DOHH2 (cell line): ENCODE measurements at regions not wholly inside any gene's neighbourhood (a gene's known extent, or its start where the extent isn't known, plus 50 kb on each side); places are given as distances from the start of the nearest gene placed in this dataset.

Experiments used
- H3F3A ChIP-seq: fragments of 200-600 bp; sonication (generic), shearing (Covaris generic); 2 replicates; pipeline ENCODE4 v1.6.0; 2016; ENCODE audit warnings: antibody characterized with exemption, mild to moderate bottlenecking; ENCODE audit not compliant: control insufficient read depth, insufficient read depth
- H3K27ac ChIP-seq: fragments of 200-600 bp; sonication (generic); 2 replicates; pipeline ENCODE4 v1.5.1; 2014; ENCODE audit warnings: low read depth, mild to moderate bottlenecking, low read length, moderate library complexity
- H3K27me3 ChIP-seq: fragments of 200-600 bp; sonication (generic); 2 replicates; pipeline ENCODE4 v1.6.1; 2014; ENCODE audit warnings: mild to moderate bottlenecking, low read length, mixed read lengths; ENCODE audit not compliant: control insufficient read depth
- H3K36me3 ChIP-seq: fragments of 200-600 bp; sonication (generic); 2 replicates; pipeline ENCODE4 v1.6.1; 2014; ENCODE audit warnings: mild to moderate bottlenecking, low read length, moderate library complexity, mixed read lengths; ENCODE audit not compliant: control insufficient read depth
- H3K4me1 ChIP-seq: fragments of 200-600 bp; sonication (generic); 2 replicates; pipeline ENCODE4 v1.6.1; 2014; ENCODE audit warnings: mild to moderate bottlenecking, low read length, mixed read lengths; ENCODE audit not compliant: control insufficient read depth
- H3K4me2 ChIP-seq: fragments of 200-600 bp; sonication (generic); 2 replicates; pipeline ENCODE4 v1.6.0; 2014; ENCODE audit warnings: mild to moderate bottlenecking, low read length, moderate library complexity
- H3K4me3 ChIP-seq: fragments of 200-600 bp; sonication (generic); 2 replicates; pipeline ENCODE4 v1.5.1; 2014; ENCODE audit warnings: mild to moderate bottlenecking, low read length, mixed read lengths
- H3K79me2 ChIP-seq: fragments of 200-600 bp; sonication (generic); 2 replicates; pipeline ENCODE4 v1.6.1; 2014; ENCODE audit warnings: mild to moderate bottlenecking, low read length, mixed read lengths; ENCODE audit not compliant: control insufficient read depth
- H3K9me2 ChIP-seq: fragments of 200-600 bp; sonication (generic); replicated peaks from 2 replicates; pipeline ENCODE4 v1.6.1; 2014; ENCODE audit warnings: mild to moderate bottlenecking, low read length, mixed read lengths; ENCODE audit not compliant: control insufficient read depth
- H3K9me3 ChIP-seq: fragments of 200-600 bp; sonication (generic); 2 replicates; pipeline ENCODE4 v1.6.1; 2014; ENCODE audit warnings: antibody characterized with exemption, low read length, mixed read lengths; ENCODE audit not compliant: control insufficient read depth, insufficient read depth
- H4K20me1 ChIP-seq: fragments of 200-600 bp; sonication (generic); 2 replicates; pipeline ENCODE4 v1.6.0; 2014; ENCODE audit warnings: low read depth, mild to moderate bottlenecking, antibody characterized with exemption, low read length, moderate library complexity; ENCODE audit not compliant: control insufficient read depth, insufficient read depth
- CTCF ChIP-seq: fragments of 200-600 bp; sonication (generic); IDR thresholded peaks from one replicate; pipeline ENCODE4 v1.5.1; 2014; ENCODE audit warnings: antibody characterized with exemption, mild to moderate bottlenecking, low read depth, low read length; ENCODE audit not compliant: poor library complexity, severe bottlenecking
- EZH2phosphoT487 ChIP-seq: fragments of 200-600 bp; sonication (generic); IDR thresholded peaks from 2 replicates; pipeline ENCODE4 v1.6.1; 2017; ENCODE audit warnings: borderline replicate concordance, mild to moderate bottlenecking, antibody characterized with exemption, low read length, moderate library complexity, mixed read lengths

GRCh38 chr9:14520341-14520740 is 172.9 kb downstream of the ZDHHC21 start:
- no peaks in the 10 kb centered on the region for H4K20me1 ChIP-seq
- no peak overlapping the region for H3K4me2 ChIP-seq
- no peak for TF ChIP-seq CTCF
- TF ChIP-seq EZH2phosphoT487 = no peak
- no peaks in the 10 kb centered on the region for H3F3A ChIP-seq
- no peaks in the 10 kb centered on the region for H3K36me3 ChIP-seq
- no peaks in the 10 kb centered on the region for H3K9me3 ChIP-seq
- no peaks in the 10 kb centered on the region for H3K4me1 ChIP-seq
- H3K27me3 ChIP-seq = no peaks in the 10 kb centered on the region
- H3K79me2 ChIP-seq = no peaks in the 10 kb centered on the region
- no peak overlapping the region for H3K4me3 ChIP-seq
- H3K27ac ChIP-seq = no peak overlapping the region
- no peaks in the 10 kb centered on the region for H3K9me2 ChIP-seq

DNA sequence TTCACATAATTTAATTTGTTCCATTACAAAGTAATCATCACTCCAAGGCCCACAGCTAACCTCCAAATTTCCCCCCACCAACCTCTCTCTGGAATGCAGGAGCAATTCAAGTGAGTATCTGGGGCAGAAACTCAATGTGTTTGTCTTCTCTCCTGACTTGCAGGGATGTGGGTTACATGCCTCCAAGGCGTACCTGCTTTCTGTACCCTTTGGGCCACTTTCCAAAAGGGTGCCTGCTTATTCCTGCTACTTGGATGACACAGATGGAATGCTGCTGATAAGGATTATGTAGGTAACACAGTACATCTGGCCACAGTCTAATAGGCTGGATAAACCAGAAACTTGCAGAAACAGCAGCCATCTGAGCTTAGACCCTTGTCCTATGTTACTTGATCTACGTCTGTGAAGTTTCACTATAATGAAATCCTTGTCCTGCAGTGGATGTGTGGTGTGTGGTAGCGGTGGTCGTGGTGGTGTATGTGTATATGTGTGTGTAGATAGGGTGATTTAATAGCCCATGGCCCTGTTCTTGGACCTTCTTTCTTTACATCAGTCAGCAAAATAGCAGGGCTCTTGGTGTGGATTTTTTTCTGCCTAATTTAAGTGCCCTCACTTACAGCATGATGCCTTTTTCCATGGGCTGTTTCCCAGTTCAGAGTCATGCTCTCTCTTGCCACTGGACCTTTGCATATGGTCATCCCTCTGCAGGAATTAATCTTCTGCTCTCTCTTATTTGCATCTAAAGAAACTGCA is 175.9 kb downstream of the ZDHHC21 start:
- Histone ChIP-seq H3F3A (no peaks in the 10 kb centered on the region), H4K20me1 (no peaks in the 10 kb centered on the region), H3K27ac (no peak overlapping the region), H3K27me3 (no peaks in the 10 kb centered on the region), H3K9me2 (no peaks in the 10 kb centered on the region), H3K79me2 (no peaks in the 10 kb centered on the region), H3K4me2 (no peak overlapping the region), H3K4me1 (no peaks in the 10 kb centered on the region), H3K9me3 (no peaks in the 10 kb centered on the region), H3K36me3 (no peaks in the 10 kb centered on the region), H3K4me3 (no peak overlapping the region)
- TF ChIP-seq CTCF (no peak), EZH2phosphoT487 (no peak)

DNA sequence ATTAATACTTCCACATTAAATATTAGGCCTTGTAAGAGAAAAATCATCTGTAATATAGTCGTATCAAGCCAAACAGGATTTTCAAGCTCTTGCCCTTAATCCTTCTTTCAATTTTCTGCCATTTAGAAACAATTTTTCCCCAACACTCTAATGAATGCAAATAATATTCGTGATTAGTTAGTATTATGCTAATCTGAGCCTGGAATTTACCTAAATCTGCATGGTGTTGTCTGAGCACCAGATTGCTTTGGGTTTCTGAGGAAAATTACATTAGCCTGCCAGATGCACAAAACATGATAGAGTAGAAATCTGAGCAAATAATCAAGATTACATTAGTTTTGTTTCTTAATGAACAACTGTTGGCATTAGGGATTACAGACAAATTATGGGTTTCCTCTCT is 176.6 kb downstream of the ZDHHC21 start:
- Histone ChIP-seq H3F3A (no peaks in the 10 kb centered on the region), H3K4me2 (no peak overlapping the region), H3K9me2 (no peaks in the 10 kb centered on the region), H3K4me3 (no peak overlapping the region), H3K27me3 (no peaks in the 10 kb centered on the region), H3K4me1 (no peaks in the 10 kb centered on the region), H3K27ac (no peak overlapping the region), H3K36me3 (no peaks in the 10 kb centered on the region), H4K20me1 (no peaks in the 10 kb centered on the region), H3K79me2 (no peaks in the 10 kb centered on the region), H3K9me3 (no peaks in the 10 kb centered on the region)
- TF ChIP-seq EZH2phosphoT487 (no peak), CTCF (no peak)
